Stimulated activated CD8-positive, alpha-beta memory T cell treated with anti-CD3 and anti-CD28 coated beads, Interleukin-15, amount 100 ng/mL, for 48 hours (primary cell): ENCODE measurements at regions not wholly inside any gene's neighbourhood (a gene's known extent, or its start where the extent isn't known, plus 50 kb on each side); places are given as distances from the start of the nearest gene placed in this dataset.
A peak's percentile ranks its signal among the peaks of the same experiment; 100 is the strongest.
"Not testable (repeated sequence)": the region's sequence is repeated elsewhere in the genome, so short reads cannot be mapped to it uniquely, and the experiment has no call there.

Source experiments
- DNase-seq, 2 donors: peaks; one replicate each; pipeline ENCODE4 v3.0.0-alpha.2; 2020; ENCODE audit warnings: low read depth in 2 of 2

DNA sequence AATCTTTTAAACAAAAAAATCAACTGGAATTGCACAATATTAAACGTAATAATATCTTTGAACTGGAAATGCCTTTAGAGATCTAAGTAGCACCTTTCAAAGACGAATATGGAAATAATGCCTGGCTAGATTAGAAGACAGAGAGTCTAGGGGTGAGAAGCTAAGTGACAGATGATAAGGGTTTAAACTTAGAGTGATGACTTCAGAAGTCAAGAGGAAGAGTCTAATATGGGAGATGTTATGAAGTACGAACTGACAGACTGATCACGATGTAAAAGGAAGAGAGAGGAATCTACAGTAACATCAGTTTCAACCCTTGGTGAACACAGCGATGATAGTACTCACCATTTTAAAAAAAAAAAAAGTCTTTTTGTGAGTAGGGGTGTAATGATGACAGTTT, 57.9 kb downstream of the HINT1 start:
- no peak for DNase-seq

DNA sequence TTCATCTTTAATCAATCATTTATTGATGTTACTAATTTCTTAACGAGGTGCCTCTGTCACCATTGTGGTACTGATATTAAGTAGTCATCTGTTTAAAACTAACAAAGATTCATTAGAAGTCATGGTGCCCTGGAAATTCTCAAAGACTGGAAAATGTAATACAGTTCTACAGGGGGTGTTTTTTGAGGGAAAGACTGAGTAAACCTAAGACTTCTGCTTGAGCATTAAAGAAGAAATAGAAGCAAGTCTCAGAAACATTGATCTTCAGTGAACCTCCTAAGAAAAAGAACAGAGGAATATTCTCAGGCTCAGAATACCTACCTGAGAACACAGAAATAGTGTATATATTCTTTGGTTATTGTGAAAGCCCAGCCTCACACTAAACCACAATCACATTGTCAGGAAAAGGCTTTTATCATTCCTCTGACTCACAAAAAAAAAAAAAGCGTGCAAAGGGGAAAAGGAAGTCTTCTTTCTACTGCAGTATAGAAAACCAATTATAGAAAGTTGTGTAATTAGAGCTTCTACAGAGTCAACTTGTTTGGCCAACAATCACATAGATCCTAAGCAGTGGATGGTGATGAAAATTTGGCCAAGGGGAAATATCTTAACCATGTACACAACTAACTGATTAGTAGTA, 60.8 kb downstream of the HINT1 start:
- DNase-seq = no peak

DNA sequence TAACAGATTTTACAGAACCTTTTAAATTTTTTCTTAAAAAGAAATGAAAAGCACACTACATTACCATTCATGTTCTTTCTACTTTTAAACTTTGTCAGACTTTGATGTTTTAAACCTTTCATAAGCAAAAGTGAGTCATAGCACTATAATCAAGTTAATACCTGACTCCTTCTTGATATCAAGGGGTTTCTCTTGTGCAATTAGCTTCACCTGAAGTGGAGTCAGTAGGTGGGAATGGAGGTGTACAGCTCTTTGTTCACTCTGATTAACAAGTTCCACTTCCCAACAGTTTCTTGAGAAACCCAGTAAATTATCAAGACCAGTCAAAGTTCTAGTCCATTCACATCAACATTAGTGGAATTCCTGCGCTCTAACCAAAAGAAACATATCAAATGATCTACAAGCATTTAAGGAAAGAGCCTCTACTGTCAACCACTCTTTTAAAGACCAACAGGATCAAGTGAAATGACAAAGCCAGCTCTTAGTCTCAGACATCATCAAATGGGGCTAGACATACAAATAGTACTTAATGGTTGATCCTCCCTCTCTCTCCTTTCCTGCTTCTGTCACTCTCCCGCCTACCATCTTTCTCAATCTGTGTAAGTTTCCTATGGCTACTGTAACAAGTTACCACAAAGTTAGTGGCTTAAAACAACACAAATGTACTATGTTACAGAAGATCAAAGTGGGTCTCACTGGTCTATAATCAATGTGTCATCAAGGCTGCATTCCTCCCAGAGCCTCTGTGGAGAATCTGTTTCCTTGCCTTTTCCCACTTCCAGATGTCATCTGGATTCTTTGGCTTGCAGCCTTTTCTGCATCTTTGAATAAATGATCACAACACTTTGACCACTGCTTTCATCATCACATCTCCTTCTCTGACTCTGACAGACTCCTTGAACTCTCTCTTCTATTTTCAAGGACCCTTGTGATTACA, 68.0 kb downstream of the HINT1 start:
- DNase-seq = no peak

DNA sequence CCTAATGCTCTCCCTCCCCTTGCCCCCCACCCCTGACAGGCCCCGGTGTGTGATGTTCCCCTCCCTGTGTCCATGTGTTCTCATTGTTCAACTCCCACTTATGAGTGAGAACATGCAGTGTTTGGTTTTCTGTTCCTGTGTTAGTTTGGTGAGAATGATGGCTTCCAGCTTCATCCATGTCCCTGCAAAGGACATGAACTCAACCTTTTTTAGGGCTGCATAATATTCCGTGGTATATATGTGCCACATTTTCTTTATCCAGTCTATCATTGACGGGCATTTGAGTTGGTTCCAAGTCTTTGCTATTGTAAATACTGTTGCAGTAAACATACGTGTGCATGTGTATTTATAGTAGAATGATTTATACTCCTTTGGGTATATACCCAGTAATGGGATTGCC, 69.5 kb downstream of the HINT1 start:
- DNase-seq = not testable (repeated sequence)

DNA sequence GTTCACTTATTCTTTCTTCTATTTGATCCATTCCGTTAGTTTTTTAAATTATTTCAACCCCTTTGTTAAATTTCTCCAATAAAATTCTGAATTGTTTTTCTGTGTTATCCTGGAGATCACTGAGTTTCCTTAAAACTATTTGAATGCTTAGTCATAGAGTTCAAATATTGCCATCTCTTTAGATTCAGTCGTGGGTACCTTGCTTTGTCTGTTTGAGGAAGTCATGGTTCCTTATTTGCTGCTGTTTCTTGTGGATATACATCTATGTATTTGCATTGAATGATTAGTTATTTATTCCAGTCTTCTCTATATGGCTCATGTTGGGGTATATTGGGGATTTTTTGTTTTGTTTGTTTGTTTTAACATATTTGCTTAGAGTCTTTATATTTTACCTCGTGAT, 80.6 kb downstream of the HINT1 start:
- no peak for DNase-seq

DNA sequence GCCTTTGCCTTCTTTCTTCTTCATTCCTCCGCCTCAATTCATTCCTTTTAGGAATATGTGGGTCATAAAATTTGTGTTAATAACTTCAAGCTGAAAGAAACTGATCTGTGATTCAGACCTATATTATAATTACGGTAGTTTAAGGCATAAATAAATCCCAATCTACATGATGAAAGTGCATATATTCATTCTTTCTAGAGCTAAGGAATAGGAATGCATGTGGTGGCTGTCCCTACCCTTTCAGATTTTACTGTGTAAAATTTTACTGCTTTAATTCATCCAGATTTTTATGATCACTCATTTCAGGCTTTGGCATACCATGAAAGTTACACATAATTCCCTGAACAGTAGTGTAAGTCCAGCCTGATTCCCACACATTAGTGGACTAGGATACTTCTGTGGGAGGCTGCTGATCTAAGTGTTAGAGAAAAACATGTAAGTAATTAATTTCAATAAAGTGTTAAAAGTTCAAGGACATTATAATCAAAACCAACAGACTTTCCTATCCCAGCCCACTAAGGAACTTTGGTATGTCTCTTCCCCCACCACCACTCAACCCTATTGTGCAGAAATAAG, 83.1 kb downstream of the HINT1 start:
- DNase-seq = no peak

DNA sequence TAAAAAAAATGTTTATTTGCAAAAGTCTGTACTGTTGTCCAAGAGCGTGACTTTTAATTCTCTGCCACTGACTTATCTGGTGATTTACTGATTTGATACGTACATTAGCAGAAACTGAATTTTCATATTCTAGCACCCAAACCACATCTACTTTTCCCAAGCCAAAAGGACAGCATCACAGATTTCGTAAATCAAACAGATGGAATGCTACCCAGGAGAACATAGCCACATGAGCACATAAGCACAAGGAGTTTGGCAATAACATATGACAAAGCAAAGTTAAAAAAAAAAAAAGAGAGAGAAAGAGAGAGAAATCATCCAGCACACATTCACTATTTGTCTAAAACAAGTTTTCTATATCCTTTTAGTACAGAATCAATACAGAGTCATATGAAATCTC, 83.7 kb downstream of the HINT1 start:
- no peak for DNase-seq

DNA sequence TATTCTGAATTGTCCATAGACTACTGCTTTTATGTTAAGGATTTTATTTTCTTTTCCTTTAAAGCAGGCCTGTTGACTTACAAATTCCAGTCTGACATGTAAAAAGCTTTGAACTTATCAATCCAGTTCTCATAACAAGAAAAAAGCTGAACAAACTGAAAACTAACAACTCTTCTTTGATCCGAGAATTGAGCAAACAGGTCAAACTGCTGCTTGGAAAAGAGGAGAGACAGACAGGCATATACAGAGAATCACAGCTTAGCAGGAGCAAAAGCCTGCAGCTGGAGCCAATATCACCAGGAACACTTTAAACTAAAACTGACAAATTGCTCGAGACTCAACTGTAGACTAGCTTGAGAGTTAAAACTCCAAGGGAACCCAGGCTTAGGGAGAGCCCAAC, 85.8 kb downstream of the HINT1 start:
- no peak for DNase-seq

DNA sequence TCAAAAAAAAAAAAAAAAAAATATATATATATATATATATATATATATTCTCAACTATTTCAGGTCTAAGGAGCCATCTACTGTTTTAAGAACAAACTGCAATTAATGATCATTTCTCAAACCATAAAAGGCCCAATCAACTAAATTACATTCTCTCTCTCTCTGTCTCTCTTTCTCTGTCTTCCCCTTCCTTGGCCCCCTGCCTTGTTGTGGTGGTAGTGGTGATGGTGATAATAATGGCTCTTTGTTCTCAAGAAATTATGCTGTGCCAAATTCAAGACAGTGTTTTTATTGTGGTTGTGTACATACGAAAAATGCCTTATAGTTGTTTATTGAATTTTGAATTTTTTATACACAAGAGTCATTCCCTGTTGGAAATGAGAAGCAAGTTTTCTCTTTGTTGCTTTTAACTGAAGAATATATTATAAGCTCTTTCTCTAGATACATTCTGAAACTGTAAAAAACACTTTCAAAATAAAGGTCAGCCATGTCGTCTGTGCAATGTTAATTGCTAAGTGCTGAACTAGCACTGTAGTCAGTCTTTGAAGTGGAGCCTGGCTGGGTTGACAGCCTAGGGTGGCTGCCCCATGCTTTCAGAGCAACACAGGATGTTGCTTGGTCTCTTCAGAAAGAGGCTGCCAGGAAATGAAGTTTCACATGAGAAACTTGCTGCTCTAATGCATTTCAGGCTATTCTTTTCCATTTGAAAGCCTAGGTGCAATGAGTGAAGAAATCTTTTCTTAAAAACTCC, 96.0 kb downstream of the HINT1 start:
- peak; percentile 28 to 39 for DNase-seq

DNA sequence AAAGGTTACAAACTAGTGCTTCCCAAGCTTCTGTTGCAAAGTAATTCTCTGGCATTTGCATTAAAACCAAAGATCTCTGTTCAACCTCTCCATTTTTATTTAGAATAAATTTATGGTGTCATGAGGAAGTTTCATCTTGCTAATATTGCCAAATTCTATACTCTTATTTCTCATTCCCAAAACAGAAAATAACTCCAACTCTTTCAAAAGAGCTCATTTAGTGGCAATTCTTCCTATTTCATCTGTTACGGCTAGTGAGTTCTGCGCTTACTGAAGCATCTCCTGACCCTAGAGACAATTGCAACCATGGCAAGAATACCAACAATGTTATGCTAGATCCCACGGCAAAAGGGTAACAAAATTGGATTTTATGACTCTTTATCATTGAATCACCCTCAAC, 97.0 kb downstream of the HINT1 start:
- no peak for DNase-seq

DNA sequence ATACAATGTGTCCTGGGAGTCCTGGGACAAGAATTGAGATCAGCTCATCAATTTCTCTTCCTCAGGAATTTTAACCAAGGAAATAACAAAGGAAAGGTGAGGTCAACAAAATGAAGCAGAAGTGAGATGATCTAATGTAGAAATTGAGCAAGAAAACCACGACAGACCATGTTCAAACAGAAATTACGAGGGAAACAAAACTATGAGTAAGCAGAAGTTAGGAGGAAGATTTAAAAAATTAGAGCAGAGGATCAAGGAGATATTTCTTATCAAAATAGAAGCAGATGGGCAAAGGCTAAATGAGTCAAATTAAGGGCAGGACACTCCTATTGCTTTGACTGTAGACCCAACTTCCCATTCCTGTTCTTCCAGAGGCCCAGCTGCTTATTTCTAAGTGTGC, 97.4 kb downstream of the HINT1 start:
- no peak for DNase-seq

DNA sequence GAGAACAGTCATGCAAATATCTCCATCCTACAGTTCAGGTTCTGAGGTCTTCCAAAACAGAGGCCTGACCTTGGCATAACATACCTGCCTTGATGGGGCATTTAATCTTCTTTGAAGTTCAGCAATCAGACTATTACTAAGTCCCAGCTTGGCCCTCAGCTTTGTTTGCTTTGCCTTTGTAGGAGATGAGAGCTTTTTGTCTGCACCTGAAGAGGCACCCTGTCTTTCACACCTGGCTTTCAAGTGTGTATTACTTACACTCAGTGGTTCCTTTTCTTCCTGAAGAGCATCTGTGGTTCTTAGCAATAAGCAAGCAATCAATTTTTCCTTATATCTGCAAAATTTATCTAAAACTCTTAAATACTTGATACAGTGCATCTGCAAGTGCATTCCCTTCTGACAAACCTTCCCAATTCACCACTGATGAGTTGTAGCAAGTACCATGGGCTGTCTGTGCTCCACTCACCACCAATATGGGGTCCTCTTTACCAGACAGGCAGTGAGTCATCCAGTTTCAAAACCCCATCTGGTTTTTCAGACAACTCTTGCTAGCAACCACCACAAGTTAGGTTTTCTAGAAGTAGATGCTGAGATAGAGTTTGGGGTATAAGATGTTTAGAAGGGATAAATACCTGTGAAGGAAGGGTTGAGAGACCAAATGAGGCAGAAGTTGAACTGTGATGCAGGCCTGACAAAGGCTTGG, 100.2 kb downstream of the HINT1 start:
- DNase-seq = peak in 1 of 2 donors; percentile 7

DNA sequence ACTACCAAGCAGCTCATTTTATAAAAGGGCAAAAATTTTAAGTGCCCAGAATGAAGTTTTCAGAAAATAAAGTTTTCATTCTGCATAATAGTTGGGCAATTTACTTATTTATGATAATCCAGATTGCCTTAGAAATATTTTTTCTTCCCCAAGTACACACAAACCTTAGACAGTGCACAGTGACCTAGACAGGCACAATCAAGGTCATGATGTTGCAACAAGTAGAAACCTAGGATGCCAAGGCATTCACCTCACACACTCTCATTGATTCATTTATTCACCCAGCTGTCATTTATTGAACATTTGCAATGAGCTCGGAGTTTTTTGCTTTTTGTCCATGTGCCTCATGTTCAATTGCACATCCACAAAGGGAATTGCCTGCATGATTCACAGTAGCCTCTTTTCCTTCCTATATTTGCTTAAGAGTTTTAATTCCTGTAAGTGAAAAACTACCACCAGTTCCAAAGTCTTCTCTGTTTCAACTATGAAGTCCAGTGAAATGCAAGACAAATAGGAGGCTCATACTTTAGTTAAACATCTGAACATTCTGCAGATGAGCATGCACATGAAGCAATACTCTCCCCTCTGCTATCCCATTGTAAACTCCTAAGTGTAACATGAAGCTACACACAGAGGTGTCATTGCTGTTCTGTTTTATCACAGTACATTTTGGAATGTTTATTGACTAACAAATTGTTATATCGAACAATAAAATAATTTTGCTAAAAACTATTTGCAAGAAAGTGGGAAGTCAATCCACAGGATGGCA, 122.9 kb downstream of the HINT1 start:
- DNase-seq = no peak

DNA sequence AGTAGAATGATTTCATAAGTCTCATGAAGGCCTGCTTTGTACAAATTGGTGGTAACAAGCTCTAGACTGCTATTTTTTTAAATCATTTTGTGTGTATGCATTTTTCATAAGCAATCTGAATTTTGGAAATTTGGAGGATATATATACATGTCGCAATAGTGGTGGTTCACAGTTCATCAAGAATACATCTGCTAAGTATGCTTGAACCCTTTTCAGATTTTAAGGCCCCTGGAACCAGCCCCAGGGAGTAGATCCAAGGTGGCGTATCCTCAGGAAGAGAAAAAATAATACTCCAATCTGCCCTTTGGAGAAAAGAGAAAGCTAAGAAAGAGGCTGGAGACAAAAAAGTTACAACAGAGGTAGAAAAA, 141.6 kb downstream of the HINT1 start:
- DNase-seq = no peak

DNA sequence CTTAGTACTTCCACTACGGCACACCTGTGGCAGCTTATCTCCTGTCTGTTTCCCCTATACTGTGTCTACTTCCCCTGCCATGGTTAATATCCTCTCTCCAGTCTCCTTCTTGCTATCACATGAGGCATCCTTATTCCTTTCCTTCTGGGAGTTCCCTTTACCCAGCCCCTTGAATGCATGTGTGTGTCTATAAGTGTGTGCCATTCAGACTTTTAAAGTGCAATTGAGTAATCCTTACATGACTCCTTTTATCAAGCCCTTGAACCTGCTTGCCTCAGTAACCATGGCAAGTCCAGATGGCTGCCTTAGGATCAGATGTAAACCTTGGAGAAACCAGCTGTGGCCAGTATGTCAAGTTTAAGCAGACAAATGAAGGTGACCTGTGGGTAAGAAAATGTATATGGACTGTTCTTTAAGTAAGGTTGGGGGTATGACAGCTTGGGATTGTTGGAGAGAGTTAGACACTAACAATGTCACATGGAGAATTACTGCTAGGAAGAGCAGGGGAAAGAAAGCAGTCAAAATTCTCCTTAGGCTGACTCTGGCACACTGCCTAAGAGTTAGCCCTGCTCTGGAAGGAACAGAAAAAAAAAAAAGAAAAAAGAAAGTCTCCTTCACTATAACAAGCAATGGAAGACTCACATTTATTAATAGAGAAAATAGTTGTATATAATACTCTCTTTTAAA, 142.1 kb downstream of the HINT1 start:
- no peak for DNase-seq

DNA sequence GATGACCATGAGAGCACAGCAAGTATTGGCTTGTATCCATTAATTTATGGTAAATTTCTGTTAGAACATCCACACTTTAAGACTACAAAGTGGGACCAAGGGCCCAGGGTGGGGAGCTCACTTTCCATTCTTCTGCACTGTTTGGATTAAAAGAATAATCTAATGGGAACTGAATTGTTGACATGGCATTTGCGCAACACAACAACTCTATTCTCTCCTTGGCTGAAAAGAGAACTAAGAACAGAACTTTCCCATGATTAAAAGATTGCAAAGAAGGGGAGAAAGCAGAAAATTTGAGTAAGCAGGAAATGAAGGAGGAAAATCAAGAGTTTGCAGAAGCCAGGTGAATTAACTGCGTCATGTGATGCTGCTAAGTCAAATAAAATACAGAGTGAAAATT, 143.4 kb downstream of the HINT1 start:
- no peak for DNase-seq

DNA sequence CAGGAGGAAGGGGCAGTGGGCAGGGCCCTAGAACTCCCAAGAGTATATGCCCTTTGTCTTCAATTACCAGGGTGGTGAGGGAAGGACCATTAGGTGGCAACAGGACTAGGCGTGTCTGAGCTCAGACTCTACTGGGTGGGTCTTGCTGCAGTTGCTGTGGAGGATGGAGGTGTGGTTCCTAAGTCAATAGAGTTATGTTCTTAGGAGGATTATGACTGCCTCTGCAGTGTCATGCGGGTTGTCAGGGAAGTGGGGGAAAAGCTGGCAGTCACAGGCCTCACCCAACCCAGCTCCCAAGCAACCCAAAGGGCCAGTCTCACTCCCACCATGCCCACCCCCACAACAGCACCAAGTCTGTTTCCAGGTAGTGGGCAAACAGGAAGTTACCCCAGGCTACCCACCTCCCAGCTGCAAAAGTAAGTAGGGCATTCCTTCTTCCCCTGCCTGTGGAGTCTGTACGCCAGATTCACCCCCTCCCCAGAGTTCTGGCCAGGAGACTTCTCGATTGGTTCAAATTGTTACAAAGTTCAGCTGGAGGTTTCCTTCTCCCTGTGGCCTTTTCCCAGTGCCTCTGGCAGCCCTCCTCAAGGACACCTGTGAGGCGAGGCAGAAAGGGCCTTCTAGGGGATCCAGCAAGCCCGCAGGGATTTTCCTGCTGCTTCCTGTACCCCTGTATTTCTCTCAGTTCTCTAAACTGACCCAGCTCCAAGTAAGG, 145.3 kb downstream of the HINT1 start:
- no peak for DNase-seq

DNA sequence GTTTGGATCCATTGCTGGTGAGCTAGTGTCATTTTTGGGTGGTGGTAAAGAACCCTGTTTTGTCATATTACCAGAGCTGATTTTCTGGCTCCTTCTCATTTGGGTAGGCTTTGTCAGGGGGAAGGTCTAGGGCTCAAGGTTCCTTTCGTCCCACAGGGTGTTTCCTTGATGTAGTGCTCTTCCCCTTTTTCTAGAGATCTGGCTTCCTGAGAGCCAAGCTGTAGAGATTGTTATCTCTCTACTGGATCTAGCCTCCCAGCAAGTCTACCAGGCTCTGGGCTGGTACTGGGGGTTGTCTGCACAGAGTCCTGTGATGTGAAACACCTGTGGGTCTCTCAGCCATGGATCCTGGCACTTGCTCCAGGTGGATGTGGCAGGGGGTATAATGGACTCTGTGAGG, 145.9 kb downstream of the HINT1 start:
- no peak for DNase-seq

DNA sequence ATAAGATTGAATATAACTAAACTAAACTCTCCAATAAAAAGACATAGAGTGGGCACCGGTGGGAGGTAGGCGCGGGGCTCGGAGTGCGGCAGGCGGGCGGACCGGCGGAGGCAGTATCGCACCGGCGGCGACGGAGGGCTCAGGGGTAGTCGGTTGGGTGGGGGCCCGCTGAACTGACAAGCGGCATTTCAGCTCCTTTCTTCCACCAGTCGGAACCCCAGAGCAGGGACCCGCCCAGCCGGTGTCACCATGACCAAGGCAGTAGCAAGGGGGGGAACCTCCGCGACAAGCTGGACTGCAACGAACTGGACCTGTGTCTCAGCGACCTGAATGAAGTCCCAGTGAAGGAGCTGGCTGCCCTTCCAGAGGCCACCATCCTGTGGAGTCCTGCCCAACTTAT, 156.7 kb downstream of the HINT1 start:
- no peak for DNase-seq
